ENCODE measurements at regions not wholly inside any gene's neighbourhood (a gene's known extent, or its start where the extent isn't known, plus 50 kb on each side); places are given as distances from the start of the nearest gene placed in this dataset.

DNA sequence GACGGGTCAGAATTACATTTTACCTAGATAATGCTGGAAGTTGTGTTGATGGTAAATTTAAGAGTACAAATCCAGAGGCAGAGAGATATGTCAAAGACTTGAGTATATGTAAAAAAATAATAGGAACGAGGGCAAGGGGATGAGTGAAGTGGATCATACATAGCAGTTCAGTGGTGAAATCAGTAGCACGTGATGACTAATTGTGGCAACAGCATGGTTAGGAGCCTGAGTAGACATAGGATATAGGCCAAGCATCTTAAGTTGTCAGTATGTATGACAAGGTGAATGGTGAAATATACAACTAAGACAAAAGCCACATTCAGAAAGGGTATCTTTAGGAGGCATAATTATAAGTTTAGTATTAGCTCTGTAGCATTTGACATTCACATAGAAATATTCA is 826.5 kb upstream of the PIK3C3 start:
- Histone ChIP-seq H3K9me3 (ENCODE audit: control insufficient read depth, low read length) (no peaks in the 10 kb centered on the region), H3K27ac (ENCODE audit: low read depth, low read length) (no peak overlapping the region), H3K36me3 (ENCODE audit: control insufficient read depth, insufficient read depth, low read length) (no peaks in the 10 kb centered on the region), H3K4me3 (ENCODE audit: low read length) (no peak overlapping the region), H3K9ac (ENCODE audit: extremely low read depth, low read length, poor library complexity, severe bottlenecking) (no peak overlapping the region), H3K27me3 (ENCODE audit: control insufficient read depth, insufficient read depth, low read length, poor library complexity, severe bottlenecking) (no peaks in the 10 kb centered on the region), H3K4me1 (ENCODE audit: control insufficient read depth, insufficient read depth, low read length) (no peaks in the 10 kb centered on the region)
- no peak for DNase-seq
- Mint-ChIP-seq H3K27ac (no peak overlapping the region), H3K4me1 (no peaks in the 10 kb centered on the region), H3K9me3 (no peaks in the 10 kb centered on the region), H3K4me3 (no peak overlapping the region), H3K27me3 (ENCODE audit: insufficient read depth) (no peaks in the 10 kb centered on the region), H3K36me3 (ENCODE audit: low read depth) (no peaks in the 10 kb centered on the region)
- TF ChIP-seq, protein P1, sequence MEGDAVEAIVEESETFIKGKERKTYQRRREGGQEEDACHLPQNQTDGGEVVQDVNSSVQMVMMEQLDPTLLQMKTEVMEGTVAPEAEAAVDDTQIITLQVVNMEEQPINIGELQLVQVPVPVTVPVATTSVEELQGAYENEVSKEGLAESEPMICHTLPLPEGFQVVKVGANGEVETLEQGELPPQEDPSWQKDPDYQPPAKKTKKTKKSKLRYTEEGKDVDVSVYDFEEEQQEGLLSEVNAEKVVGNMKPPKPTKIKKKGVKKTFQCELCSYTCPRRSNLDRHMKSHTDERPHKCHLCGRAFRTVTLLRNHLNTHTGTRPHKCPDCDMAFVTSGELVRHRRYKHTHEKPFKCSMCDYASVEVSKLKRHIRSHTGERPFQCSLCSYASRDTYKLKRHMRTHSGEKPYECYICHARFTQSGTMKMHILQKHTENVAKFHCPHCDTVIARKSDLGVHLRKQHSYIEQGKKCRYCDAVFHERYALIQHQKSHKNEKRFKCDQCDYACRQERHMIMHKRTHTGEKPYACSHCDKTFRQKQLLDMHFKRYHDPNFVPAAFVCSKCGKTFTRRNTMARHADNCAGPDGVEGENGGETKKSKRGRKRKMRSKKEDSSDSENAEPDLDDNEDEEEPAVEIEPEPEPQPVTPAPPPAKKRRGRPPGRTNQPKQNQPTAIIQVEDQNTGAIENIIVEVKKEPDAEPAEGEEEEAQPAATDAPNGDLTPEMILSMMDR (conservative IDR thresholded peaks at IDR 0.05), result no peak
- WGBS, 2 experiments (ENCODE audit: insufficient coverage in 1 of 2, insufficient read length in 1 of 2), result 91 to 98% methylated on average over 3 of the region's 3 CpGs

DNA sequence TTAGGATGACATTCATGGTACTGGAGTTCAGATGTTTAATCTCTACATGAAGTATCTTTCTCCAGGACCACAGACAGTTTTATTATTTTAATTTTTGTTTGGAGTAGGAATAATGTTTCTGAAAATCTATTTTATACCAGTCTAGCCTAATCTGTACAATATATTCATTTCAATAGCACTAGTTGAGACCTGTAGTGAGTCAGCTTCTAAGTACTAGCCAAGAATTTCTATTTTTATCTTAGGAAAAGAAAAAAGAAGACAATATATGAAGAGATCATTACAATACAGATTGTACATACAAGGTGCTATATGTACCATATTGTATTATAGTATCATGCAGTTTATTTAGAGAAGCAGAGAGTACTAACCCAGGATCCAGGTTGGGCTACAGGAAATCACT is 826.9 kb upstream of the PIK3C3 start:
- no peak for DNase-seq
- Histone ChIP-seq H3K9ac (ENCODE audit: extremely low read depth, low read length, poor library complexity, severe bottlenecking) (no peak overlapping the region), H3K27me3 (ENCODE audit: control insufficient read depth, insufficient read depth, low read length, poor library complexity, severe bottlenecking) (no peaks in the 10 kb centered on the region), H3K9me3 (ENCODE audit: control insufficient read depth, low read length) (no peaks in the 10 kb centered on the region), H3K4me1 (ENCODE audit: control insufficient read depth, insufficient read depth, low read length) (no peaks in the 10 kb centered on the region), H3K36me3 (ENCODE audit: control insufficient read depth, insufficient read depth, low read length) (no peaks in the 10 kb centered on the region), H3K27ac (ENCODE audit: low read depth, low read length) (no peak overlapping the region), H3K4me3 (ENCODE audit: low read length) (no peak overlapping the region)
- Mint-ChIP-seq H3K4me3 (no peak overlapping the region), H3K27ac (no peak overlapping the region), H3K4me1 (no peaks in the 10 kb centered on the region), H3K27me3 (ENCODE audit: insufficient read depth) (no peaks in the 10 kb centered on the region), H3K9me3 (no peaks in the 10 kb centered on the region), H3K36me3 (ENCODE audit: low read depth) (no peaks in the 10 kb centered on the region)
- TF ChIP-seq, protein P1 (conservative IDR thresholded peaks at IDR 0.05), result no peak

DNA sequence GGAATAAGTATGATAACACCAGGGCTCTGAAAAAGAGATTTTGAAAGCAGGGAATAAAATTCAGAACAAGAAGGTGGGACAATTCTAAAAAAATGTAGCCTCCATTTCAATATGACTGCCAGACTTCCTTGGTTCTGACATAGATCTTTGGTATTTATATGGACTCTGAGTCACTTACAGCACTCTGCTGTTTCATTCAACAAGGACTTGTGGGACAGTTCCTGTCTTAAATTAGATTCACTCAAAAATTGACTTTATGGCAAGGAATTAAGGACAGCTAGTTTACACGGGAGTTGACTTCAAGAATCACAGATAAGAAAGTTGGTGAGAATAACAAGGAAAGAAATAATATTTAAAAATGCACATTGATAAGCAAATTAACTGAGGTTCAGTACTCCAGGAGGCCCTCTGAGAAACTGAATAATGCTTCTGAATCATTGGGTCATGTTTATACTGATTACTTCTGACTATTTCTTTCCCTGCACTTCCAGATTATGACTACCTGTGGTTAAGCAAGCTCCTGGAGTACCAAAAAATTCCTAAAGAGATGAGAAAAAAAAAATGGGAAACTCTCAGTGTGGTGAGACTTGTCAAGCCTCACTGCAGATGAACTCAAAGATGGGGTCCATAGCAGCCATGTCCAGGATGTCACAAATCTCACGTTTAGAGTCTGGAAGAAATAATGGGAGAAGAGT is 828.3 kb upstream of the PIK3C3 start:
- H3K27me3 ChIP-seq (ENCODE audit: control insufficient read depth, insufficient read depth, low read length, poor library complexity, severe bottlenecking), result no peaks in the 10 kb centered on the region
- no peaks in the 10 kb centered on the region for H3K9me3 ChIP-seq (ENCODE audit: control insufficient read depth, low read length)
- no peak overlapping the region for H3K27ac ChIP-seq (ENCODE audit: low read depth, low read length)
- no peaks in the 10 kb centered on the region for H3K4me1 ChIP-seq (ENCODE audit: control insufficient read depth, insufficient read depth, low read length)
- Mint-ChIP-seq H3K27ac (no peak overlapping the region), H3K9me3 (no peaks in the 10 kb centered on the region), H3K36me3 (ENCODE audit: low read depth) (no peaks in the 10 kb centered on the region), H3K4me1 (no peaks in the 10 kb centered on the region), H3K4me3 (no peak overlapping the region), H3K27me3 (ENCODE audit: insufficient read depth) (no peaks in the 10 kb centered on the region)
- H3K9ac ChIP-seq (ENCODE audit: extremely low read depth, low read length, poor library complexity, severe bottlenecking), result no peak overlapping the region
- no peaks in the 10 kb centered on the region for H3K36me3 ChIP-seq (ENCODE audit: control insufficient read depth, insufficient read depth, low read length)
- WGBS, 2 experiments (ENCODE audit: insufficient coverage in 1 of 2, insufficient read length in 1 of 2), result 86 to 100% methylated on average over 1 to 2 of the region's 2 CpGs
- H3K4me3 ChIP-seq (ENCODE audit: low read length), result no peak overlapping the region
- DNase-seq, result no peak
- TF ChIP-seq, protein P1 (conservative IDR thresholded peaks at IDR 0.05), result no peak

Measured in endodermal cell (in vitro differentiated cells).